Panc1 (cell line): ENCODE measurements at regions not wholly inside any gene's neighbourhood (a gene's known extent, or its start where the extent isn't known, plus 50 kb on each side); places are given as distances from the start of the nearest gene placed in this dataset.

ENCODE experiments used
- ATAC-seq: fragments of 200-7000 bp; cut with Tn5 transposase; 2 replicates; pipeline ENCODE4 v1.9.1; 2020; ENCODE audit warnings: mild to moderate bottlenecking, moderate library complexity
- BruUV-seq: library from RNA; stranded (reverse); fragments of 400-500 nt; replicated peaks from 2 replicates; lab custom pipeline; 2021; lab: Mats Ljungman, UMichigan
- CTCF ChIA-PET: fragments of 300-600 bp; sonication (Branson Sonifier 250); formaldehyde crosslinking; loops from one replicate; lab custom pipeline; 2022; ENCODE audit warnings: antibody characterized with exemption; lab: Charles Lee
- POLR2A ChIA-PET: fragments of 300-600 bp; sonication (Branson Sonifier 250); formaldehyde crosslinking; loops from one replicate; lab custom pipeline; 2022; ENCODE audit warnings: antibody characterized with exemption; lab: Charles Lee
- DNase-seq: peaks from one replicate; pipeline ENCODE4 v3.0.0-alpha.2; 2010; ENCODE audit warnings: low read depth, low spot score
- H3K27ac ChIP-seq: 2 replicates; pipeline ENCODE4 v1.5.1; 2011; ENCODE audit warnings: mild to moderate bottlenecking, low read length, inconsistent platforms
- H3K27me3 ChIP-seq: fragments of 200-500 bp; sonication (Bioruptor generic); 2 replicates; pipeline ENCODE4 v1.6.0; 2014; ENCODE audit warnings: low read length, inconsistent platforms; ENCODE audit not compliant: control insufficient read depth, insufficient read depth
- H3K36me3 ChIP-seq: fragments of 200-500 bp; sonication (Bioruptor generic); 2 replicates; pipeline ENCODE4 v1.5.1; 2014; ENCODE audit warnings: inconsistent platforms, mild to moderate bottlenecking, low read length, moderate library complexity; ENCODE audit not compliant: control insufficient read depth, insufficient read depth
- H3K4me1 ChIP-seq: 2 replicates; pipeline ENCODE4 v1.5.1; 2011; ENCODE audit warnings: inconsistent platforms, mild to moderate bottlenecking, low read length, moderate library complexity; ENCODE audit not compliant: control insufficient read depth, insufficient read depth
- H3K4me3 ChIP-seq, 2 experiments: 2 replicates each; pipeline ENCODE4 v1.5.1; 2011 to 2012; ENCODE audit warnings: low read depth in 2 of 2, low read length in 2 of 2, mild to moderate bottlenecking in 2 of 2, inconsistent platforms in 1 of 2, moderate library complexity in 1 of 2
- H3K9me3 ChIP-seq: fragments of 200-500 bp; sonication (Bioruptor generic); 2 replicates; pipeline ENCODE4 v1.5.1; 2014; ENCODE audit warnings: low read depth, mild to moderate bottlenecking, inconsistent platforms, low read length, moderate library complexity; ENCODE audit not compliant: control insufficient read depth, insufficient read depth
- CTCF ChIP-seq: fragments of 450-650 bp; IDR thresholded peaks from 2 replicates; pipeline ENCODE4 v1.5.1; 2017; ENCODE audit warnings: mild to moderate bottlenecking
- POLR2AphosphoS5 ChIP-seq: IDR thresholded peaks from 2 replicates; pipeline ENCODE4 v1.6.1; 2012; ENCODE audit warnings: mild to moderate bottlenecking, low read depth, low read length, moderate library complexity
- REST ChIP-seq, 2 experiments: IDR thresholded peaks; 2 replicates each; pipeline ENCODE4 v1.6.1; 2011 to 2012; ENCODE audit warnings: low read depth in 2 of 2, control low read depth in 1 of 2, low read length in 1 of 2, mild to moderate bottlenecking in 1 of 2, moderate library complexity in 1 of 2; ENCODE audit not compliant: insufficient read depth in 1 of 2
- SIN3A ChIP-seq: IDR thresholded peaks from 2 replicates; pipeline ENCODE4 v1.6.1; 2012; ENCODE audit warnings: low read depth, mild to moderate bottlenecking, low read length, moderate library complexity, borderline replicate concordance; ENCODE audit not compliant: insufficient read depth
- TCF7L2 ChIP-seq: IDR thresholded peaks from 2 replicates; pipeline ENCODE4 v1.6.1; 2011; ENCODE audit warnings: mild to moderate bottlenecking, low read depth, low read length, inconsistent platforms
- in situ Hi-C: cut with HindIII; loops from 2 replicates; pipeline ENCODE4 v1.10.0; 2016; ENCODE audit warnings: low sequenced_read_pairs, low pct_unique_long_range_greater_than_20kb
- intact Hi-C: fragments of 100-400 bp; cut with micrococcal nuclease; formaldehyde crosslinking; loops from one replicate; pipeline ENCODE4 v1.10.0; 2022; ENCODE audit not compliant: unreplicated experiment

GRCh38 chr2:2746731-2747130, 415.7 kb upstream of the MYT1L start:
- POLR2A ChIA-PET = no interaction called here
- in situ Hi-C loops = no loop called here
- BruUV-seq = no TSS peak

GRCh38 chr2:2744958-2745715, 414.1 kb upstream of the MYT1L start:
- H3K27me3 ChIP-seq = 0 out of 2 replicates have a peak, but pooled peaks cover 4% of the 10 kb centered on the region
- no peak for DNase-seq
- in situ Hi-C loops (no loop called here), intact Hi-C loops (no loop called here)
- TF ChIP-seq REST (IDR thresholded peaks at IDR 0.05; ENCODE audit: insufficient read depth in 1 of 2, low read depth in 2 of 2, low read length in 1 of 2) = no peak
- TF ChIP-seq CTCF = no peak
- TF ChIP-seq POLR2AphosphoS5 = no peak
- TF ChIP-seq SIN3A = no peak
- TF ChIP-seq TCF7L2 = no peak
- CTCF ChIA-PET = no interaction called here
- no TSS peak for BruUV-seq
- H3K27ac ChIP-seq = no peak overlapping the region
- no peak overlapping the region for H3K4me3 ChIP-seq
- no peaks in the 10 kb centered on the region for H3K36me3 ChIP-seq
- H3K9me3 ChIP-seq = no peaks in the 10 kb centered on the region
- H3K4me1 ChIP-seq = no peaks in the 10 kb centered on the region
- POLR2A ChIA-PET = no interaction called here
- no peak for ATAC-seq

More at GRCh38 chr2:2746731-2747130, 415.7 kb upstream of the MYT1L start:
- no peak for ATAC-seq
- TF ChIP-seq SIN3A (no peak), TCF7L2 (no peak), CTCF (no peak), POLR2AphosphoS5 (no peak), REST (IDR thresholded peaks at IDR 0.05; ENCODE audit: insufficient read depth in 1 of 2, low read depth in 2 of 2, low read length in 1 of 2) (no peak)
- CTCF ChIA-PET = no interaction called here
- no peaks in the 10 kb centered on the region for H3K9me3 ChIP-seq
- H3K36me3 ChIP-seq = no peaks in the 10 kb centered on the region
- H3K4me1 ChIP-seq = no peaks in the 10 kb centered on the region
- intact Hi-C loops = no loop called here
- DNase-seq = no peak
- 0 out of 2 replicates have a peak, but pooled peaks cover 4% of the 10 kb centered on the region for H3K27me3 ChIP-seq
- no peak overlapping the region for H3K4me3 ChIP-seq
- H3K27ac ChIP-seq = no peak overlapping the region
